K562 (cell line): ENCODE measurements at regions not wholly inside any gene's neighbourhood (a gene's known extent, or its start where the extent isn't known, plus 50 kb on each side); places are given as distances from the start of the nearest gene placed in this dataset.

Experiments
- CTCF ChIP-seq, 3 experiments: IDR thresholded peaks in 2 of 3; conservative IDR thresholded peaks in 1 of 3; 2 replicates each; pipeline ENCODE4 v1.5.1; 2011 to 2012; ENCODE audit warnings: low read length in 3 of 3, mild to moderate bottlenecking in 3 of 3, control low read depth in 2 of 3, improper control_type of control experiment in 1 of 3, inconsistent platforms in 1 of 3, low read depth in 1 of 3, mixed read lengths in 1 of 3, moderate library complexity in 1 of 3; ENCODE audit not compliant: insufficient read depth in 2 of 3
- EP300 ChIP-seq: IDR thresholded peaks from 2 replicates; pipeline ENCODE4 v1.6.1; 2012; ENCODE audit warnings: low read length, improper control_type of control experiment
- GABPA ChIP-seq: fragments of 200-800 bp; sonication (Bioruptor generic); conservative IDR thresholded peaks from 2 replicates; pipeline ENCODE4 v1.6.1; 2016; ENCODE audit warnings: low read depth, missing genetic modification characterization, missing compliant biosample characterization
- HES1 ChIP-seq: fragments of 450-650 bp; IDR thresholded peaks from 2 replicates; pipeline ENCODE4 v1.6.1; 2016; ENCODE audit warnings: low read depth, mild to moderate bottlenecking, moderate library complexity
- JUN ChIP-seq, 2 experiments: sonication (generic) in 1 of 2; formaldehyde crosslinking in 1 of 2; IDR thresholded peaks; 2 replicates each; pipeline versions ENCODE4 v1.6.1 to v1.8.0; 2012 to 2022; ENCODE audit warnings: borderline replicate concordance in 2 of 2, mild to moderate bottlenecking in 2 of 2, improper control_type of control experiment in 1 of 2, low read depth in 1 of 2, low read length in 1 of 2, missing genetic modification reagents in 1 of 2
- KDM4B ChIP-seq, 2 experiments: fragments of 450-650 bp in 1 of 2; sonication (generic) in 1 of 2; IDR thresholded peaks; 2 replicates each; pipeline ENCODE4 v1.6.1; 2016 to 2017; ENCODE audit warnings: borderline replicate concordance in 2 of 2, antibody characterized with exemption in 1 of 2, low read depth in 1 of 2, mild to moderate bottlenecking in 1 of 2
- MEIS2 ChIP-seq: fragments of 450-650 bp; IDR thresholded peaks from 2 replicates; pipeline ENCODE4 v1.6.1; 2014; ENCODE audit warnings: mild to moderate bottlenecking; ENCODE audit not compliant: partially characterized antibody
- SIN3A ChIP-seq, 2 experiments: fragments of 150-350 bp in 1 of 2; IDR thresholded peaks; 2 replicates each; pipeline ENCODE4 v1.6.1; 2011 to 2016; ENCODE audit warnings: borderline replicate concordance in 2 of 2, low read depth in 2 of 2, low read length in 2 of 2, mild to moderate bottlenecking in 2 of 2, moderate library complexity in 2 of 2; ENCODE audit not compliant: control insufficient read depth in 1 of 2
- TAF1 ChIP-seq: IDR thresholded peaks from 2 replicates; pipeline ENCODE4 v1.6.1; 2011; ENCODE audit warnings: mild to moderate bottlenecking, low read length, moderate library complexity; ENCODE audit not compliant: insufficient read depth, control insufficient read depth, severe bottlenecking; ENCODE audit errors: extremely low read depth
- ZBTB12 ChIP-seq: fragments of 250-450 bp; sonication (Bioruptor Pico); IDR thresholded peaks from 2 replicates; pipeline ENCODE4 v1.4.0; 2020
- ZBTB49 ChIP-seq: sonication (generic); formaldehyde crosslinking; IDR thresholded peaks from 2 replicates; pipeline ENCODE4 v1.8.0; 2022; ENCODE audit warnings: missing genetic modification reagents, mild to moderate bottlenecking, borderline replicate concordance
- ZNF274 ChIP-seq: IDR thresholded peaks from 2 replicates; pipeline ENCODE4 v1.6.1; 2011; ENCODE audit warnings: low read depth, mild to moderate bottlenecking, low read length, moderate library complexity, borderline replicate concordance

- TF ChIP-seq ZNF274, result no peak
- TF ChIP-seq CTCF (IDR thresholded peaks at IDR 0.05 in 2 of 3, conservative IDR thresholded peaks at IDR 0.05 in 1 of 3; ENCODE audit: insufficient read depth in 2 of 3, low read depth in 1 of 3, low read length in 3 of 3), result no peak
- no peak for TF ChIP-seq TAF1
- no peak for TF ChIP-seq GABPA (tag)
- no peak for TF ChIP-seq EP300
- no peak for TF ChIP-seq ZBTB12 (CRISPR knock-in tag)
- TF ChIP-seq MEIS2, result no peak
- no peak for TF ChIP-seq KDM4B (IDR thresholded peaks at IDR 0.05; ENCODE audit: borderline replicate concordance in 2 of 2, low read depth in 1 of 2)
- TF ChIP-seq JUN (IDR thresholded peaks at IDR 0.05; ENCODE audit: borderline replicate concordance, low read depth, low read length), result no peak
- no peak for TF ChIP-seq JUN (CRISPR knock-in tag; IDR thresholded peaks at IDR 0.05; ENCODE audit: borderline replicate concordance)
- no peak for TF ChIP-seq ZBTB49 (CRISPR knock-in tag)
- no peak for TF ChIP-seq HES1
- TF ChIP-seq SIN3A (IDR thresholded peaks at IDR 0.05; ENCODE audit: borderline replicate concordance in 2 of 2, control insufficient read depth in 1 of 2, low read depth in 2 of 2, low read length in 2 of 2), result no peak
Measured at GRCh38 chr3:68151359-68151758, 496.9 kb upstream of the SUCLG2 start.
